Tongue (tissue), 1 donor: ENCODE measurements at regions not wholly inside any gene's neighbourhood (a gene's known extent, or its start where the extent isn't known, plus 50 kb on each side); places are given as distances from the start of the nearest gene placed in this dataset.
A peak's percentile ranks its signal among the peaks of the same experiment; 100 is the strongest.
"Not testable (repeated sequence)": the region's sequence is repeated elsewhere in the genome, so short reads cannot be mapped to it uniquely, and the experiment has no call there.

ENCODE experiments used
- DNase-seq: peaks from one replicate; pipeline ENCODE4 v3.0.0-alpha.2; 2015

DNA sequence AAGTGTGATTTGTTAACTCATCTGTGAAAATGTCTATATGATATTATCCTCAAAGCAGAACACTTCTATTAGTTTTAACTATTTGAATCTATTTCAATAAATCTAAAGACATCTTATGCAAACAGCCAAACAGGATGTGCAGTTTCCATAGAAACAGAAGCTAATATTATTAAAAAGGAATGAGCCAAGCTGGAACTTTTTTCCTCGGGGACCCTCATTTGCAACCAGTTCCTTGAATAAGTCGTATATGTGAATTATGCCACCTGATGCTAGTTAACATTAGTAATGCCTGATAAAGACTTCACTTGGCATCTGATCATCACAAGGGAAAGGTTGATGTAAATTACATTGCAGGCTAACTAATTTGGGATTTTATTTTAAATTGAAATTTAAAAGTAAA, 216.9 kb upstream of the SMLR1 start:
- DNase-seq = no peak

GRCh38 chr6:130611366-130611765, 215.8 kb upstream of the SMLR1 start:
- DNase-seq = no peak

GRCh38 chr6:130613176-130613575, 214.0 kb upstream of the SMLR1 start:
- DNase-seq = no peak

- no peak for DNase-seq
These were observed 211.4 kb upstream of the SMLR1 start for GRCh38 chr6:130615816-130616215.

GRCh38 chr6:130617658-130618057, 209.5 kb upstream of the SMLR1 start:
- no peak for DNase-seq

GRCh38 chr6:130618806-130619205, 208.4 kb upstream of the SMLR1 start:
- not testable (repeated sequence) for DNase-seq

GRCh38 chr6:130620338-130620781, 206.8 kb upstream of the SMLR1 start:
- no peak for DNase-seq

GRCh38 chr6:130622142-130622541, 205.1 kb upstream of the SMLR1 start:
- DNase-seq = no peak

DNA sequence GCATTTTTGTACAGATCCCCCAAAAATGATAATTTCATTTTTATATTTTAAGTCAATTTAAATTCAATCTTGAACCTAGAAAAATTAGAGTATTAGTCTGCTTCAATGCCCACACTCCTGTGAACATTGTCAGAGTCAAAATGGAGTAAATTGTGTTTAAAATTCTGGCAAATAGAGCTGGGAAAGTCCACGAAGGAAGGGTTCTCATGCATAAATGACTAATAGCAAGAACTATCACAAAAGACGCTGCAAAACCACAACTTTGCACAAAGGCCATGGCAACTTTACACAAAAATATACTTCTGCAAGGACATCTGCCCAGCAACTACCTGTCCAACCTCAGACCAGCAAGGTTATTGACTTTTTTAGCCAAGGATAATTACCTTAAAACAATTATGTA, 203.2 kb upstream of the SMLR1 start:
- DNase-seq = no peak

DNA sequence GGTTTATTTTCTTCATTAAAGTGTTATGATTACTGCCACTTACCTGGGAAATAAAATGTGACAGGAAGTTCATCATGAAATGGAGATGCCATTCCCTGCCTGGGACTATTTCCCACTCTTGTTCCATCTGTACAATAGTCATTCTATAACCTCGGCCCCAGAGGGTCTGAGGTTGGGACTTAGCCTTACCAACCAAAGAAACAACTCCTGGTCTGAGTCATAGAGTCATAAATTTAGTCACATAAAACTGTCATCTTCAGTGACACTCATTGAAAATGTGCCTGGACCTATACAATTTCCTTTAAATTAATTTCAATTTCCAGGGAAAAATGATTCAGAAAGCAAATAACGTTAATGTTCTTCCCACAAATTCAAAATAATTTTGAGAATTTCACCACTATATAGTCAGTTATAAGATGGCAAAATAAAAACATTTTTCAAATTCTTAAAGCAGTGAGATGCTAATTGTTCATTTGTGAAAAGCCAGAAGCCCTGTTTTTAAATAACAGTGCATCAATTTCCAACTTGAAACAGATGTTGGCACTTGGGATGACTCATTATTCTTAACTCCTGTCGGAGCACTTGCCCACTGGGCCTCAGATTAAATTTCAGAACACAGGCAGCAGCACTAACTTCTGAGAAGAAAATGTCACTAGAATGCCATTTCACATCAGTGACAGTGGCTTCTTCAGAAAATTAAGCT, 201.2 kb upstream of the SMLR1 start:
- DNase-seq = peak; percentile 14

DNA sequence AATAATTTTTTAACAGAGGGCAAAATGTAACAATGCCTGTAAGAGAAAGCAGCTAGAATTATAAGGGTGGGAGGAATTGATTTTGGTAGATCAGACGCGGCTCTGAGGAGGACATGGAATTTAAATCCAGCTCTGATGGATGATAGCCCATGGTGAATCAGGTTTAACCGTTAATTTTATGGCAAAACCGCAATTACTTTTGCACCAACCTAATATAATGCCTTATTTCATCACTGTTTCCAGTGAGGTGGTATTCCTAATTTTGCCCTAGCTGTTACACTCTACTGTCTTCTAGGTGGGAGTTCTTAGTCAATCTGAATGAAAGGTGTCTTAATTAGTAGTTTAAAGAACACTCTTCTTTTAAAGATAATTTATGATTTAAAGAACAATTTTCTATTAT, 198.3 kb upstream of the SMLR1 start:
- no peak for DNase-seq

- DNase-seq = no peak
These were observed 197.6 kb upstream of the SMLR1 start for GRCh38 chr6:130629640-130630039.

DNA sequence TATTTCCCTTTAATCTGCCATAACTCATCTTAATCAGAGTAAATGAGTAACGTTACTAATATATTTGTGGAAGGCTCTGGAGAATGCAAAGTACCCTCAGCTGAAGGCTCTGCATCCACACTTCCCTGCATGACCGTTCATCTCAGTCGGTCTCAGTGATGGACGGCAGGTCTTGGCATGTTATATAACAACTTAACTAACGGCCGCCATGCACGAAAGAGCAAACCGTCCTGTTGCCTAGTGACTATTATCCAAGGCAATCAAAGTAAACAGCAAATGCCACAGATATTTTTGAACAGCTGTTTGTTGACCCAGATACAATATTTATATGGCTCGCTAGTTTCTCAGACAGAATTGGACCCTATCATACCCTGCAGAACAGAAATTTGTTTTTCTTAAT, 194.9 kb upstream of the SMLR1 start:
- DNase-seq = peak; percentile 45

DNA sequence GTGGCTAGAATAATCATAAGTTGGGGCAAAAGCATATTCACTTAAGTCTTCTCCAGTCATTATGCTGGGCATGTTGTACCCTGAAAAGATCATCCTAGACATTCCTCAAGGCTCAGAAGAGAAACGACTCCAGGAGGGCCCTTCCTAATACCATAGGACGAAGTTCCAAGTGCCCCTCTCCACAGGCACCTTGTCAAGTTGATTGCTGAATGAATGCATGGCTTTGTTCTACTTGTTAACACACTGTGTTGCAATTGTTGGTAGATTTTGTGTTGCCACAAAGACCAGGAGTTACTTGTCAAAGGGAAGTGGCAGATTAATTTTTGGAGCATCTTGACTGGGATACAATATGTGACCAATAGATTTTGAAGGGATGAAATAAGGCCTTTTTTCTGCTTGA, 194.3 kb upstream of the SMLR1 start:
- no peak for DNase-seq

DNA sequence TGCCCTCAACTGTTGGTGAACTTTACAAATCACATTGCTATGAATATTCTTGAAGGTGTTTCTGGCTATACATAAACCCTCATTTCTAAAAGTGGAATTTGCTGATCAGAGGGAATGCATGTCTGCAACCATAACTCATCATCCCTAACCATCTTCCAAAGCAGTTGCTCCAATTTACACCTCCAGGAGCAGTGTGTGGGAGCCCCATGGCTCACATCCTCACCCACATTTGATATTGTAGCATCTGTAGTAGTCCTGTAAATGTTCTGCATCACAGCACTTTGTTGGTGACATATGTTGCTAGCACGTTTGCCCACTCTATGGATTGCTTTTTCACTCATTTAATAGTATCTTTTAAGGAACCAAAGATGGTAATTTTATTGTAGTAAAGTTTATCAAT, 183.8 kb upstream of the SMLR1 start:
- no peak for DNase-seq

GRCh38 chr6:130644175-130644574, 183.0 kb upstream of the SMLR1 start:
- DNase-seq = no peak

GRCh38 chr6:130644769-130645168, 182.4 kb upstream of the SMLR1 start:
- DNase-seq = not testable (repeated sequence)

DNA sequence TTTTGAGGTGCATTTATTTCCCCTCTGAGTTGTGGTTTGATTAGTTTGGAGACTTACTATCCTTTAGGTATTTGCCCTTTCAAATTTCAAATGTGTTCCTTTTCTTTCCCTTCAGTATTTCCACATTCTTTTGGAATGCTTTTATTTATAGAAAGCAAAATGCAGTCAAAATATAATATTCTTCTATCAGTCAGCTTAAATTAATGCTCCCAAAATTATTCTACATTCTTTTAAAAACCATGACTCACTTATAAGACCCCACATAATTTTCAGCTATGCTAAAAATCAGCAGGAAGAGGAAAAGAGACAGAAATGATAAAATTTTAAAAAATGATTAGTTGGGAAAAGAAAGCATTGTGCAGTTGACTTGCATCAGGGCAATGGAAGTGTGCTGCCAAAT, 180.0 kb upstream of the SMLR1 start:
- DNase-seq = no peak

GRCh38 chr6:130655586-130655985, 171.6 kb upstream of the SMLR1 start:
- no peak for DNase-seq

DNA sequence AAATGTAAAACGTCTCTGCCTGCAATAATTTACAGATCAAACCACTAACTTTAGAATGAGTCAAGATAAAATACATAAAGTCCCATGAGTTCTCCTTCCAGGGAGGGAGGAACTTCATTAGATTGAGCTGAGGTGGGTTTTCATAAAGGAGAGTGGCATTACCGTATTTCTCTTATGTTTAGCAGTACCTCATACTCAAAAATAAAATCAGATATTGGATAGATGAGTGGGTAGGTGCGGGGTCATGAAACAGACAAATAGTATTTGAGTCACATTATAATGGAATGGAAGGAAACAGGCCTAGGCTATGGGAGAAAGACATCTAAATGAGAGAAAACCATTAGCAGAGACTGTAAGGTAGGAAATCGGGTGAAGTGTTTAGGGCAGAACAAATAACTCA, 166.1 kb upstream of the SMLR1 start:
- DNase-seq = no peak

- no peak for DNase-seq
These were observed 160.4 kb upstream of the SMLR1 start for GRCh38 chr6:130666786-130667185.

DNA sequence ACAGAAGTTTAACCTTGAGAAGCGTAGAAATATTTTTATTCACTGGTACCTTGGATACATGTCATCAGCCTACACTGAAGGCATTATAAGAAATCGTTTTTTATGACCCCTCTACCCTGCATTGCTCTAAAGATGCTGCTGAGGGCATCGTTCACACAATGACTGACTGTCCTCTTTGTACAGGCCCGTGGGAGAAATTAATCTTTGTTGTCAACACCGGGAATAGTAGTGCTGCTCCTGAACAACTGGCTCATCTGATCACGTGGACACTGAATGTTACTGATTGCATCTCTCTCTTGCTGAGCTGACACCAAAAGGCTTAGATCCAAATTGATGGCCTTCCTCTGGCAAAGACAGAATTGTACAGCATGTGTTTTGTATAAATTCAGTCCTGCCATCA, 157.1 kb upstream of the SMLR1 start:
- peak; percentile 45 for DNase-seq

GRCh38 chr6:130671119-130671518, 156.1 kb upstream of the SMLR1 start:
- DNase-seq = no peak

DNA sequence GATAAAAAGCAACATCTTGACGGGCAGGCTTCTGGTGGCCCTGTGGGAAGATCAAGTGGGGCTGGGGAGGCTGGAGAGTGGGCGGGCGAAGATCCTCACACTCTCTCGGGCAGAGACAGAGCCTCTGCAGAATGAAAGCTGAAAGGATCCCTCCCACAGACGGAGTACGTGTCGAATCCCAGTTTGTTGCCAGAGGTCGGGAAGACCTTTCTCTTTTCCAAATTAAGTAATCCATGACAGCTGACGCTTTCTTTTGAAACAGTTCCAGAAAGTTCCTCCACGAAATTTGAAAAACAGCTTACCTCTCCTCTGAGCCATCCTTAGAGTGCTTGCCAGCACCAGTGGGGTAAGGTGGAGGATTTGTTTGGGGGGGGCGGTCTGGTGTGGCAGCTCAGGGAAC, 155.6 kb upstream of the SMLR1 start:
- DNase-seq = peak; percentile 56

DNA sequence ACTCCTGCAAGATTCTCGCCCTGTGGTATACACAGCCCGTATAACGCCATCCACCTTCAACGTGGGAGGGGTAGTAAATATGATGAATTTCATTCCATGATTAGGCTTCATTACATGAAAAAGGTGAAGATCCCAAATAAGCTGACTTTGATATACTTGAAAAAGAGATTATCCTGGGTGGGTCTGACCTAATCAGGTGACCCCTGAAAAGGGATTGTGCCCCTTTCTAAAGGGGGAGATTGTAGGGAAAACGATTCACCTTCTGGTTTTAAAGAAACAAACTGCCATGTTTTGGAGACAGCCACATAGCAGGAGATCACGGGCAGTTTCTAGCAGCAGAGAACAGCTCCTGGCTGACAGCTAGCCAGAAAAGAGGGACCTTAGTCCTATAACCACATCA, 155.1 kb upstream of the SMLR1 start:
- no peak for DNase-seq
